ENCODE measurements at regions not wholly inside any gene's neighbourhood (a gene's known extent, or its start where the extent isn't known, plus 50 kb on each side); places are given as distances from the start of the nearest gene placed in this dataset.

- DNase-seq (ENCODE audit: low spot score), result no peak
These were observed 380.3 kb downstream of the AASDHPPT start for GRCh38 chr11:106457727-106458126.

GRCh38 chr11:106459135-106459534 is 381.7 kb downstream of the AASDHPPT start:
- no peak for DNase-seq (ENCODE audit: low spot score)

- DNase-seq (ENCODE audit: low spot score), result no peak
These were observed 383.8 kb downstream of the AASDHPPT start for GRCh38 chr11:106461148-106461691.

- no peak for DNase-seq (ENCODE audit: low spot score)
These were observed 384.5 kb downstream of the AASDHPPT start for GRCh38 chr11:106461839-106462545.

- no peak for DNase-seq (ENCODE audit: low spot score)
These were observed 385.7 kb downstream of the AASDHPPT start for GRCh38 chr11:106463154-106463553.

- DNase-seq (ENCODE audit: low spot score), result no peak
These were observed 386.3 kb downstream of the AASDHPPT start for GRCh38 chr11:106463796-106464201.

GRCh38 chr11:106464728-106465127 is 387.3 kb downstream of the AASDHPPT start:
- no peak for DNase-seq (ENCODE audit: low spot score)

- no peak for DNase-seq (ENCODE audit: low spot score)
These were observed 389.1 kb downstream of the AASDHPPT start for GRCh38 chr11:106466521-106467080.

- DNase-seq (ENCODE audit: low spot score), result no peak
These were observed 390.0 kb downstream of the AASDHPPT start for GRCh38 chr11:106467501-106467900.

- DNase-seq (ENCODE audit: low spot score), result no peak
These were observed 390.6 kb downstream of the AASDHPPT start for GRCh38 chr11:106468086-106468485.

- no peak for DNase-seq (ENCODE audit: low spot score)
These were observed 391.1 kb downstream of the AASDHPPT start for GRCh38 chr11:106468531-106468930.

GRCh38 chr11:106470230-106470629 is 392.8 kb downstream of the AASDHPPT start:
- no peak for DNase-seq (ENCODE audit: low spot score)

- no peak for DNase-seq (ENCODE audit: low spot score)
These were observed 393.8 kb downstream of the AASDHPPT start for GRCh38 chr11:106471276-106471675.

- no peak for DNase-seq (ENCODE audit: low spot score)
These were observed 395.7 kb downstream of the AASDHPPT start for GRCh38 chr11:106473089-106473722.

GRCh38 chr11:106474274-106474673 is 396.8 kb downstream of the AASDHPPT start:
- no peak for DNase-seq (ENCODE audit: low spot score)

GRCh38 chr11:106475181-106475580 is 397.7 kb downstream of the AASDHPPT start:
- DNase-seq (ENCODE audit: low spot score), result no peak

- DNase-seq (ENCODE audit: low spot score), result no peak
These were observed 400.3 kb downstream of the AASDHPPT start for GRCh38 chr11:106477776-106478175.

- no peak for DNase-seq (ENCODE audit: low spot score)
These were observed 402.2 kb downstream of the AASDHPPT start for GRCh38 chr11:106479646-106480045.

- DNase-seq (ENCODE audit: low spot score), result no peak
These were observed 403.2 kb downstream of the AASDHPPT start for GRCh38 chr11:106480581-106481190.

GRCh38 chr11:106482917-106483785 is 405.7 kb downstream of the AASDHPPT start:
- DNase-seq (ENCODE audit: low spot score), result no peak

- no peak for DNase-seq (ENCODE audit: low spot score)
These were observed 414.3 kb downstream of the AASDHPPT start for GRCh38 chr11:106491751-106492150.

GRCh38 chr11:106493751-106494150 is 416.3 kb downstream of the AASDHPPT start:
- DNase-seq (ENCODE audit: low spot score), result no peak
